SK-N-SH (cell line): ENCODE measurements at regions not wholly inside any gene's neighbourhood (a gene's known extent, or its start where the extent isn't known, plus 50 kb on each side); places are given as distances from the start of the nearest gene placed in this dataset.

Experiments used
- CTCF ChIA-PET: fragments of 300-600, 350-600 bp; formaldehyde crosslinking; extraction: SDS; loops from one replicate; lab custom pipeline; 2021; lab: Yijun Ruan, JAX
- POLR2A ChIA-PET: fragments of 350-600 bp; sonication (Branson Sonifier 250); formaldehyde crosslinking; extraction: SDS; loops from one replicate; lab custom pipeline; 2020; ENCODE audit warnings: antibody characterized with exemption, inconsistent platforms; lab: Yijun Ruan, JAX
- DNase-seq: peaks from one replicate; pipeline ENCODE4 v3.0.0; 2012
- H2AFZ ChIP-seq: fragments of 200-600 bp; sonication (generic); 2 replicates; pipeline ENCODE4 v1.8.1; 2016; ENCODE audit warnings: antibody characterized with exemption, mild to moderate bottlenecking, low read depth
- H3F3A ChIP-seq: fragments of 200-600 bp; sonication (generic); replicated peaks from 2 replicates; pipeline ENCODE3; 2016; ENCODE audit warnings: antibody characterized with exemption, mild to moderate bottlenecking; ENCODE audit not compliant: insufficient read depth
- H3K27ac ChIP-seq, 2 experiments: fragments of 200-500 bp in 1 of 2; fragments of 200-600 bp in 1 of 2; sonication (Bioruptor generic) in 1 of 2; sonication (generic), shearing (Covaris generic) in 1 of 2; 2 replicates each; pipeline versions ENCODE4 v1.5.1 to v1.6.1; 2014 to 2016; ENCODE audit warnings: low read depth in 2 of 2, inconsistent platforms in 1 of 2, low read length in 1 of 2, mild to moderate bottlenecking in 1 of 2, mixed read lengths in 1 of 2
- H3K27me3 ChIP-seq: fragments of 200-600 bp; sonication (generic), shearing (Covaris generic); 2 replicates; pipeline ENCODE4 v1.6.1; 2016; ENCODE audit warnings: mixed run types; ENCODE audit not compliant: insufficient read depth
- H3K36me3 ChIP-seq, 2 experiments: fragments of 200-500 bp in 1 of 2; fragments of 200-600 bp in 1 of 2; sonication (Bioruptor generic) in 1 of 2; sonication (generic) in 1 of 2; replicated peaks in 1 of 2; 2 replicates each; pipeline versions ENCODE3 to v1.5.1; 2014 to 2016; ENCODE audit warnings: low read length in 1 of 2, mild to moderate bottlenecking in 1 of 2; ENCODE audit not compliant: insufficient read depth in 2 of 2, control insufficient read depth in 1 of 2
- H3K4me1 ChIP-seq, 2 experiments: fragments of 200-500 bp in 1 of 2; fragments of 200-600 bp in 1 of 2; sonication (Bioruptor generic) in 1 of 2; sonication (generic), shearing (Covaris generic) in 1 of 2; 2 replicates each; pipeline versions ENCODE4 v1.5.1 to v1.6.1; 2014 to 2016; ENCODE audit warnings: low read depth in 1 of 2, low read length in 1 of 2, mixed run types in 1 of 2; ENCODE audit not compliant: insufficient read depth in 2 of 2, control insufficient read depth in 1 of 2
- H3K4me2 ChIP-seq: fragments of 200-600 bp; sonication (generic), shearing (Covaris generic); 2 replicates; pipeline ENCODE4 v1.6.1; 2017; ENCODE audit warnings: mixed run types
- H3K4me3 ChIP-seq, 2 experiments: fragments of 200-500 bp in 1 of 2; fragments of 200-600 bp in 1 of 2; sonication (Bioruptor generic) in 1 of 2; sonication (generic), shearing (Covaris generic) in 1 of 2; 2 replicates each; pipeline versions ENCODE4 v1.5.1 to v1.8.1; 2014 to 2016; ENCODE audit warnings: low read depth in 2 of 2, inconsistent platforms in 1 of 2, low read length in 1 of 2, mild to moderate bottlenecking in 1 of 2, mixed read lengths in 1 of 2, moderate library complexity in 1 of 2
- H3K79me2 ChIP-seq: fragments of 200-600 bp; sonication (generic); 2 replicates; pipeline ENCODE4 v1.8.1; 2017; ENCODE audit warnings: mild to moderate bottlenecking; ENCODE audit not compliant: insufficient read depth
- H3K9ac ChIP-seq: fragments of 200-600 bp; sonication (generic); 2 replicates; pipeline ENCODE4 v1.6.1; 2017; ENCODE audit warnings: mixed run types
- H3K9me2 ChIP-seq: fragments of 200-600 bp; sonication (generic); 2 replicates; pipeline ENCODE4 v1.6.1; 2017; ENCODE audit warnings: mixed run types
- H3K9me3 ChIP-seq: fragments of 200-600 bp; sonication (generic); 2 replicates; pipeline ENCODE4 v1.6.1; 2017; ENCODE audit warnings: mixed run types, mild to moderate bottlenecking, moderate library complexity
- H4K20me1 ChIP-seq: fragments of 200-600 bp; sonication (generic); 2 replicates; pipeline ENCODE4 v1.6.1; 2017; ENCODE audit warnings: mild to moderate bottlenecking, mixed run types; ENCODE audit not compliant: insufficient read depth
- ELF1 ChIP-seq: IDR thresholded peaks from 2 replicates; pipeline ENCODE4 v1.4.0; 2012
- EP300 ChIP-seq, 2 experiments: IDR thresholded peaks; 2 replicates each; pipeline versions ENCODE4 v1.4.0 to v1.6.1; 2012; ENCODE audit warnings: borderline replicate concordance in 1 of 2, low read depth in 1 of 2, low read length in 1 of 2
- GABPA ChIP-seq: IDR thresholded peaks from 2 replicates; pipeline ENCODE4 v1.4.0; 2012; ENCODE audit warnings: low read depth, mild to moderate bottlenecking
- MAX ChIP-seq: IDR thresholded peaks from 2 replicates; pipeline ENCODE4 v1.4.0; 2012; ENCODE audit warnings: low read depth
- MEF2A ChIP-seq: IDR thresholded peaks from 2 replicates; pipeline ENCODE4 v1.4.0; 2012; ENCODE audit warnings: low read depth, borderline replicate concordance
- MXI1 ChIP-seq: IDR thresholded peaks from 2 replicates; pipeline ENCODE4 v1.6.1; 2012; ENCODE audit warnings: mild to moderate bottlenecking, low read depth, low read length, improper control_type of control experiment
- NFIC ChIP-seq: IDR thresholded peaks from 2 replicates; pipeline ENCODE4 v1.4.0; 2012; ENCODE audit warnings: borderline replicate concordance
- NRF1 ChIP-seq: IDR thresholded peaks from 2 replicates; pipeline ENCODE4 v1.6.1; 2012; ENCODE audit warnings: low read depth, mild to moderate bottlenecking, low read length
- RAD21 ChIP-seq: IDR thresholded peaks from 2 replicates; pipeline ENCODE4 v1.6.1; 2012; ENCODE audit warnings: mild to moderate bottlenecking, low read length
- SMC3 ChIP-seq: IDR thresholded peaks from 2 replicates; pipeline ENCODE4 v1.6.1; 2012; ENCODE audit warnings: low read depth, low read length, improper control_type of control experiment
- TAF1 ChIP-seq: IDR thresholded peaks from 2 replicates; pipeline ENCODE4 v1.6.1; 2012; ENCODE audit warnings: low read depth, mild to moderate bottlenecking, low read length, moderate library complexity, borderline replicate concordance
- USF2 ChIP-seq: fragments of 150-350 bp; IDR thresholded peaks from 2 replicates; pipeline ENCODE4 v1.6.1; 2017; ENCODE audit warnings: antibody characterized with exemption, low read length, low read depth, borderline replicate concordance
- ZBTB33 ChIP-seq: IDR thresholded peaks from 2 replicates; pipeline ENCODE4 v1.4.0; 2012; ENCODE audit warnings: low read depth, borderline replicate concordance
- WGBS: methylation state at CpG from one replicate; pipeline ENCODE4 v1.1.6; 2017; ENCODE audit warnings: low lambda C conversion rate; 5-methylcytosine and 5-hydroxymethylcytosine counted together

- Histone ChIP-seq H3K9me3 (no peaks in the 10 kb centered on the region), H3K9me2 (no peaks in the 10 kb centered on the region), H2AFZ (no peak overlapping the region), H3K27me3 (no peaks in the 10 kb centered on the region), H4K20me1 (no peaks in the 10 kb centered on the region), H3F3A (peaks cover 3% of the 10 kb centered on the region), H3K27ac (no peak overlapping the region), H3K9ac (no peak overlapping the region), H3K4me2 (no peak overlapping the region), H3K36me3 (no peaks in the 10 kb centered on the region), H3K4me3 (no peak overlapping the region), H3K4me1 (peaks cover 0 to 6% of the 10 kb centered on the region in 2 experiments; a peak in 2 of 4 replicates), H3K79me2 (no peaks in the 10 kb centered on the region)
- ChIA-PET CTCF (no interaction called here), POLR2A (no interaction called here)
- no peak for DNase-seq
- no peak for TF ChIP-seq SMC3
- no peak for TF ChIP-seq TAF1
- no peak for TF ChIP-seq MXI1
- no peak for TF ChIP-seq MAX
- no peak for TF ChIP-seq RAD21
- no peak for TF ChIP-seq ELF1
- no peak for TF ChIP-seq NRF1
- no peak for TF ChIP-seq NFIC
- no peak for TF ChIP-seq ZBTB33
- 88% methylated on average over 8 of the region's 8 CpGs for WGBS
These were observed 74.6 kb downstream of the FEM1C start for GRCh38 chr5:115469904-115470516.

- POLR2A ChIA-PET = no interaction called here
- DNase-seq = no peak
- Histone ChIP-seq H3K9me2 (no peaks in the 10 kb centered on the region), H3K27me3 (no peaks in the 10 kb centered on the region), H3K4me1 (peaks cover 0 to 5% of the 10 kb centered on the region in 2 experiments; a peak in 3 of 4 replicates), H3F3A (peaks cover 5% of the 10 kb centered on the region), H3K4me2 (no peak overlapping the region), H3K9me3 (no peaks in the 10 kb centered on the region), H4K20me1 (no peaks in the 10 kb centered on the region), H3K36me3 (no peaks in the 10 kb centered on the region), H3K79me2 (no peaks in the 10 kb centered on the region), H3K9ac (no peak overlapping the region), H3K4me3 (no peak overlapping the region), H3K27ac (no peak overlapping the region), H2AFZ (peak overlapping the region; percentile 16; the same call in 1 of the 2 replicates)
- CTCF ChIA-PET = no interaction called here
- TF ChIP-seq MEF2A (no peak), USF2 (no peak), GABPA (no peak), EP300 (IDR thresholded peaks at IDR 0.05; ENCODE audit: borderline replicate concordance in 1 of 2, low read depth in 1 of 2, low read length in 1 of 2) (no peak)
These were observed 76.9 kb downstream of the FEM1C start for GRCh38 chr5:115467628-115468027.
